HK-2 (cell line): ENCODE measurements at regions not wholly inside any gene's neighbourhood (a gene's known extent, or its start where the extent isn't known, plus 50 kb on each side); places are given as distances from the start of the nearest gene placed in this dataset.

ENCODE experiments used
- DNase-seq: peaks from one replicate; pipeline ENCODE4 v3.0.0-alpha.2; 2018; ENCODE audit not compliant: unreplicated experiment

- DNase-seq: no peak
Observed at GRCh38 chr11:11756718-11757117, 85.1 kb upstream of the USP47 start.

- DNase-seq: no peak
Observed at GRCh38 chr11:11755871-11756270, 85.9 kb upstream of the USP47 start.

- no peak for DNase-seq
Observed at GRCh38 chr11:11752679-11753078, 89.1 kb upstream of the USP47 start.

GRCh38 chr11:11750017-11750878, 91.5 kb upstream of the USP47 start:
- no peak for DNase-seq

GRCh38 chr11:11748706-11749365, 92.9 kb upstream of the USP47 start:
- DNase-seq: no peak

GRCh38 chr11:11747570-11747969, 94.2 kb upstream of the USP47 start:
- DNase-seq: no peak

GRCh38 chr11:11746449-11746848, 95.3 kb upstream of the USP47 start:
- no peak for DNase-seq

- no peak for DNase-seq
Observed at GRCh38 chr11:11743216-11743615, 98.6 kb upstream of the USP47 start.

- no peak for DNase-seq
Observed at GRCh38 chr11:11742486-11742885, 99.3 kb upstream of the USP47 start.

- DNase-seq: no peak
Observed at GRCh38 chr11:11740836-11741235, 100.9 kb upstream of the USP47 start.

GRCh38 chr11:11740073-11740702, 101.6 kb upstream of the USP47 start:
- no peak for DNase-seq

GRCh38 chr11:11738370-11738769, 103.4 kb upstream of the USP47 start:
- DNase-seq: no peak

GRCh38 chr11:11735586-11735985, 106.2 kb upstream of the USP47 start:
- DNase-seq: no peak

- DNase-seq: no peak
Observed at GRCh38 chr11:11733246-11733747, 108.5 kb upstream of the USP47 start.

- DNase-seq: no peak
Observed at GRCh38 chr11:11732116-11732515, 109.7 kb upstream of the USP47 start.

- DNase-seq: no peak
Observed at GRCh38 chr11:11731311-11732083, 109.7 kb upstream of the GALNT18 start.

- no peak for DNase-seq
Observed at GRCh38 chr11:11728386-11728785, 106.6 kb upstream of the GALNT18 start.

- no peak for DNase-seq
Observed at GRCh38 chr11:11725438-11725837, 103.6 kb upstream of the GALNT18 start.

- no peak for DNase-seq
Observed at GRCh38 chr11:11724994-11725393, 103.2 kb upstream of the GALNT18 start.

GRCh38 chr11:11722861-11723260, 101.1 kb upstream of the GALNT18 start:
- DNase-seq: no peak

- DNase-seq: no peak
Observed at GRCh38 chr11:11722246-11722645, 100.4 kb upstream of the GALNT18 start.

- DNase-seq: no peak
Observed at GRCh38 chr11:11718511-11718910, 96.7 kb upstream of the GALNT18 start.
